Skin of body (tissue), 1 donor: ENCODE measurements at regions not wholly inside any gene's neighbourhood (a gene's known extent, or its start where the extent isn't known, plus 50 kb on each side); places are given as distances from the start of the nearest gene placed in this dataset.
A peak's percentile ranks its signal among the peaks of the same experiment; 100 is the strongest.

Source experiments
- DNase-seq: peaks from one replicate; lab custom pipeline; 2025; lab: John Stamatoyannopoulos, UW

DNA sequence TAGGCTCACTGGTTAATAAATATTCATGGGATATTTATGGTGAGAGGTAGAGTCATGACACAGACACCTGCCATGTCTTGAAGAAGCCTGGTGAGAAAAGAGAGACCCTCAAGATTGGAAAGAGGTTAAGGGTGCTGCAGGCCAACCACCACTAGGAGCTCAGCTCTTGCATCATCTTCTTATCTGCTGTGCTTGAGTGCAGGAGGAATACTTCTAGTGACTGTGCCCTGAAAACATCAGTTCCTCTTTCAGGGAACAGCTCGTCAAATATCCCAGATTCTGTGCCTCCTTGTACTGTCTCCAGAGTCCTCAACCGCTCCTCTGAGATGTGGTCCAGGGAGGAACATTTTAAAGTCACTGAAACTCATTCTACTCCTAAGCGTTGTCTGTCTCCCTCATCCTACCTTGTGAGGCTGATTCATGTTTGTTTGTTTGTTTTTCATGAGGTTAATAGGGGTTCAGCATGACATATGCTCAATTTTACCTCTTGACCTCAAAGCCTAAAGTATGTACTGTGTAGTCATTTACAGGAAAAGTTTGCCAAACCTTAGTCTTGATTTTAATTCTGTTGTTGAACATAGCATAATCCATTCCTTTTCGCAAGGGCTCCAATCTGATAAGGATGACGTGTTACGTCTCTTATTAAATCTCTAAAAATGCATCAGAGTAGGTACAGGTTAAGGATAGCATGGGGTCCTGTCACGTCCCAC, 293.1 kb downstream of the C7orf25 start:
- DNase-seq, result no peak

DNA sequence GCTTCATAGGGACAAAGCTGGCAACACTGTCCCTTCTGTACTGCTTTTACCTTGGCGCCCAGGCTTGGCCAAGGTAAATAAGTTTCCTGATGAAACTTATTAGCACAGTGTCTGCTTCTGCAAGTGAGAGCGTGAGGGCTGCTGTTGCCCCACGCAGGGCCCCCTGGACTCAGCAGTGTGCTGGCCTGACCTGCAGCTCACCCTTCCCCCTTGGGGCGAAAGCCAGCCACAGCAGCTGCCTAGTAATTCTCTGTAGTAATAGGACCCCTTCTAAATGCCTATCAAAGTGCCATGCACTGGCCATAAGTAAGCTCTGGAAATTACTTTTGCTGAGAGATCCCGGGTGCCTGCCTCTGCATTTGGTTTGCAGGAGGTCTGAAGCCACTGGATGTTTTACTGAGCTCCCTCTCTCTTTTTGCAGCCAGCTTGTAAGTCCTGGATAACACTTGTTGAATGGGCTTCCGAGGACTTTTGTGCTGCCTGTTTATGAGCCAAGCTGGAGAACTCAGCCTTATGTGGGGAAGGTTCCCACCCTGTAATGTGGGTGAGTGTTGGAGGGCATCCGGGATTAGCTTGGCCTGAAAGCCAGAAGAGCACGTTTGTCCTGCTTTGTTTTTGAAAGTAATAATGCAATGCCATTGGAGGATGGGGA, 293.9 kb downstream of the C7orf25 start:
- DNase-seq, result no peak

DNA sequence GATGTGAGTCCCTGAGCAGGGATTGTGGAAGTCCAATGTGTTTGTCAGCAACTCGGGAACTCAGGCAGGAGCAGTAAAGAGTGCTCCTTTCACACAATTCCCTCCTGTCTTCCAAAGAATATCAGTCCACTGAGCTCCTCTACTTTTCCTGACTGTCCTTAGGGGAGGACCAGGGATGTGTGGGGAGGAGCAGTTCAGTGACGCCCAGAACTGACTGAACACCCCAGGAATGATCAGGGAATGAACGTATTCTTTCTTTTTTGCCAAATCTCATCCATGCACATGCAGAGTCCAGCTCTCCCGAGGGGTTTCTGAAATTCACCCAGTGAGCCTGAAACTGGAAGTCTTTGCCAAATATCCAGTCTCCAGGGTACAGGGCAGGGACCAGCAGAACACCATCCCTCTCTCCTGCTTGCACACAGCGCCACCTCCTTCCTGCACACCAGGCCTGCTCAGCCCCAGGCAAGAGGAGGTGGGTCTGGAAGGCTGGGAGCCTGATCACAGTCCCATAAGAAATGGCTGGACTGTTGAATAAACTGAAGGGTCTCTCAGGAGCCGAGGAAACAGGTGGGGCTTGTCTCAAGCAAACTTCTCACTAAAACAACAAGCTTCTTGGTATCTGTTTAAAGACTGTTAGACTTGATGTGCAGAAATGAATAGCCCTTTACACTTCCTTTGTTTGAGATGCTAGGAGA, 294.7 kb downstream of the C7orf25 start:
- DNase-seq, result no peak

DNA sequence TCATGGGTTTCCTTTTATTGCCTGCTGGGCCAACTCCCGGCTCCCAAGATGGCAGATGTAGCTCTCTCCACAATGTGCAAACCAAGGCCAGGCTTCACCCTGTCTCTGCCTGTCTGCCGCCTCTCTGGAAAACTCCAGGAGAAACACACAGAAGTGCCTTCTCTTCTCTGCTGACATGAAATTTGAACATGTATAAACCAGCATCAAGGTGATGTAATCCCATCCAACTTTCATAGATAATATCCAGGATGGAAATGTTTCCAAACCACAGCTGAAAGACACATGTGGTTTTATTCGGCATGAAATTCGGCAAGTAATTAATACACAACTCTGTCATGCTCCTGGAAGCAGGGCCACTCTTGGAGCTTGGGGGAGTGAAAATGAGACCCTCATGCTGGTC, 297.2 kb downstream of the C7orf25 start:
- no peak for DNase-seq

DNA sequence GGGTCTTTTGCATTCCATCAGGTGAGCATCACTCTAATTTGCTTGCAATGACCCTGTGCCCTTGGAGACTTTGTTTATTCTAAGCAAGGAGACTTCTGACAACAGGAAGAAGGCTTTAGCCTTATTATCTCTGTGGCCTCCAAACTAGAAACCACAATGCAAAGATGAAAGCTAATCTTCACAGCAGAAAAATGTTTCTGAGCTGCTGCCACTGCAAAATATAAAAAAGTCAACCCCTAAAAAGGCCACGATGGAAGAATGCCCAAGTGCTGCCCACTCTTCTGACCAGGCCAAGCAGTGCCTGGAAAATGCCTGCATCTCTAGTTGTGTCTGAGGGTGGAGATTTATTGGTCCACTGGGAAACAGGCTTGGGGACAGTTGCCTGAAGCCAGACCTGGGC, 299.9 kb downstream of the C7orf25 start:
- DNase-seq, result no peak

DNA sequence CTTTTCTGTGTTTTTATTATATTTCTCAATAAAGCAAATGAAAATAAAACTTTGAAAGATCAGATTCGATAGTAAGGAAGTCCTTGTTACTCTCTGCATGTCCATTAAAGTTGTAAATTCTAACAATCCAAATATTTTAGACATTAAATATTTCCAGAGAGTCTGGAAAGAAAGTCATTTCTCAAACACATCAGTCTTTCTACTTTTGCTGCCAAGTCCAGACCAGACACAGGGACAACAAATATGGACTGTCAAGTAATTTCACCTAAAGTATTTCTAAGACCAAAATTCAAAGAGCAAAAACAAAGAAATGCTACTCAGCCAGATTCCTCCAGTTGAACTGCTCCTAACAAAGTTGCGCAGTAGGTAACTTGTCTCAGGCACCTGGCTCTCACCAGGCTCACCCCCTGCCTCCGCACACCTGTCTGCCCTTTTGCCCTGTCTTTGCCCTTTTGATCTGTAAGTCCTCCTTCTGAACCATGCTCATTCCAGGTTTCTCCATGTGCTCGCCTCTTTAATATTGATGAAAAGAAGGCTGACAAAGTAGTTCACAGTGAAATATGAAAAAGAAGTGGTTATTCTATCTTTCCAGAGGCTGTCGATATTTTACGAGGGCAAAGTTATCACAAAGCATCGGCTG, 300.5 kb downstream of the C7orf25 start:
- DNase-seq, result no peak

DNA sequence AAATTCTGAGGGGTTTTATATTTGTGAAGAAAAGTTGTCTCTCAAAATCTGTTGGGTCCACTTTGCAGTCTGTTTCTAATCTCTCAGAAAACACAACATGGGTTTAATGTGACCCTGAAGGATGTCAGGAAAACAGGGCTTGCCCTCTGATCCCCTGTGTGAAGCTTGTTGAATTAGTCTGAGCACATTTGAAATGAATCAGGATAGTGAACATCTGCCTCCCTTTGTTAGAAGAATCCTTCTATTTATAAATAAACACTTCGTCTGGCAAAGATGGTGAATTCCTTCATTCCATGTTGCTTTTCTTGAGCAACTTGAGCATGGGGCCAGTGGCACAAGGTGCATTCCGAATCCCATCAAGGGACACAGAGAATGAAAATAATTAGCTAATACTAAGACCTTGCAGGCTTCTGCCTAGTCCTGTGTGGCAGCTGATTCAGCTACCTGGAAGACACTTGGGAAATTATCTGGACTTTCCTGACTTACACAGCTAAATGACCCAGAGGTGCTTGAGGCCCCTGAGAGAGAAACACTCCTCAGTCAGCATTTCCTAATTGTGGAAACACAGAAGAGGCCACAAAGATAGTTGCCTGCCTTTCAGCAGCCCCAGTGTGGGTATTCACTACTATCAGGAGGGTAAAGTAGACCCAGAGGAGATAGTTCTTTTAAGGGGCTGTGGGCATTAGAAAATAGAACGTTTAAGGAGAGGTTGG, 305.5 kb downstream of the C7orf25 start:
- peak; percentile 57 for DNase-seq

DNA sequence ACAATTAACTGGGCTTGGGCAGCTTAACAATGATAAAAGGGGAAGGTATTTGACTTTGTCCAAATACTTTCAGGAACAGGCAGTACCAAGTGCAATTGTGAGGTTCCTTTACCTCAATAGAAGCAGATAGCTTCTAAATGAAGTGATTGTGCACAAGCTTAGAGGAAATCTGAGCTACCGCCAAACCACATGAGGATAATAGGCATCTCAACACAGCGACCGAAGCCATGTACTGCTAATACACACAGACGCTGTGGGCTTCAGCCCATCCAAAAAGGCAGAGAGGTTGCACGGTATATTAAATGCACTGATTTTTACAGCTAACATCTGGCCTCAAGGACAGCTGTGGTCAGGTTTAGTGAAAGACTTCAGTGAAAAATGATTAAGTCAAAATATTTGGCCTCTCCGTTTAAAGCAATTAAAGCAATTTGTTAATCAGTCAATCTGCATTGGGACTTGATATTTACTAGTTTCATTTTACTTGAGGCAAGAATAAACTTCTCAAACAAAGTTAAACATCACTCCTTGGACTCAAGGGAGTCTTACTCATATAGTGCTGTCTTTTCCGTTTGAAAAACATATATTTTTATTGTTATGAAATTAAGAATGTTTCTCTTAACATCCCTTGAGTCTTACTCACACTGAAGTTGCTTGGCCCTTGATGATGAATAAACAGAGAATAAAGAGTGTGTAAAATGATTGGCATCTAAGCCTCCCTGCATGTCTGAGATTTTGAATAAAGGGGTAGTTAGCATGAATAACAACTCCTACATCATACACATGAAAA, 306.3 kb downstream of the C7orf25 start:
- peak; percentile 54 for DNase-seq

DNA sequence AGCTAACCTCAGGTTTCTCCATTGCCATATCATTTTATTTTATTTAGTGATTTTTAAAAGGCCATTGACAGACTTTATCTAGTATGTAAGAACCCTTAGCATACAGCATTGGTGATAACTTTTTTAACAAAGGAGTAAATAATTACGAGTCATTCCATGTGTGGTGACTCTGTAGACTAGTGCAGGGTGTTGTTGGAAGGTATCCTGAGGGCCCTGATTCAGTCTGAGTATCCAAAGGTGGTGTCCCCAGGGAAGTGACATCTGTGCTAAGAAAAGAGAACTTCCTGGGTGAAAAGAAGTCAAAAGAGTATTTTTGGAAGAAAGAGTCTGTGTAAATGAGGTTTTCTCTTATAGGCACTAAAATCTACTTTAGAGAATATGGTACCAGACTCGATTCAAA, 308.4 kb downstream of the C7orf25 start:
- DNase-seq, result no peak

DNA sequence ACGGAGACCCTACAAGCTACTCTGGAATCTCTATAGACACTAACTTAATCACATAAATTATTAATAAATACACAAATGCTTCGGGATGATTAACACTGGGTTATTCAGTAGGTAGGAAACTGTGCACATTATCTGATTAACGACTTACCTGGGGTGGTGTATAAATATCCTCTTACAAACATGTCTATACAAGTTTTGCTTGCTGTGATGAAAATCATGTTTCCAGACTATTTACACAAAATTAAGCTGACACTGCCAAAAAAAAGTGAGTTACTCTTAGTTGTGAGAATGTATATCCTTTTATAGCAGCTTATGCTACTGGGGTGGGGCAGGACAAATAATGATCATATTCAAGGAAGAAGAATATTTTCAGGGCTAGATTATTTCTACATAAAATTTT, 314.6 kb downstream of the C7orf25 start:
- no peak for DNase-seq

DNA sequence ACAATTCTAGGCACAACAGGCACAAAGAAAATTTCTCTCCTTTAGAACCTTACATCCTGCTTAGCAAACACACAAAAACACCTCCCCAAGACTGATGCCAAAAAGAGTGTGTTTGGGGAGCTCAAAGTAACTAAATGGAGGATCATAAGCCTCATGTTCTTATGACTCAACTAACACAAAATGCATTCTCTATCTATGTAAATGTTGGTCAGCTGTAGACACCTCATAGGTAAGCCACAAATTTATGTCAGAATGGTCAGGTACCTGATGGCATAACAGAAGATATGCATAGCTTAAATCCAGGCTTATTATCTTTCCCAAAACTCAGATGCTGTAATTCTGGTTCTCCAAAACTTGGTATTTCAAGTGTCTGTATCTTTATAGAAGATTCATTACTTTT, 315.1 kb downstream of the C7orf25 start:
- DNase-seq, result no peak

DNA sequence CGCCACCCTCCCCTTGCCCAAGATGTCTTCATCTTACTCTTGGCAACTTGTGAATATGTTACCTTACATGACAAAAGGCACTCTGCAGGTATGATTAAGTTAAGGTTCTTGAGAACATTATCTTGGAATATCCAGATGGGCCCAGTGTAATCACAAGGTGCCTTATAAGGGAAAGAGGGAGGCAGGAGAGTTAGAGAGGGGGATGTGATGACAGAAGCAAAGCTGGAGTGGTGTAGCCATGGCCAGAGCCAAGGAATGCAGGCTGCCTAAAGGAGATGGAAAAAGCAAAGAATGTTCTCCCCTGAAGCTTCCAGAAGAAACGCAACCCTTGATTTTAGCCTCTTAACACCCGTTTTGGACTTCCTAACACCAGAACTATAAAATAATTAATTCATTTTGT, 318.0 kb downstream of the C7orf25 start:
- DNase-seq, result no peak

DNA sequence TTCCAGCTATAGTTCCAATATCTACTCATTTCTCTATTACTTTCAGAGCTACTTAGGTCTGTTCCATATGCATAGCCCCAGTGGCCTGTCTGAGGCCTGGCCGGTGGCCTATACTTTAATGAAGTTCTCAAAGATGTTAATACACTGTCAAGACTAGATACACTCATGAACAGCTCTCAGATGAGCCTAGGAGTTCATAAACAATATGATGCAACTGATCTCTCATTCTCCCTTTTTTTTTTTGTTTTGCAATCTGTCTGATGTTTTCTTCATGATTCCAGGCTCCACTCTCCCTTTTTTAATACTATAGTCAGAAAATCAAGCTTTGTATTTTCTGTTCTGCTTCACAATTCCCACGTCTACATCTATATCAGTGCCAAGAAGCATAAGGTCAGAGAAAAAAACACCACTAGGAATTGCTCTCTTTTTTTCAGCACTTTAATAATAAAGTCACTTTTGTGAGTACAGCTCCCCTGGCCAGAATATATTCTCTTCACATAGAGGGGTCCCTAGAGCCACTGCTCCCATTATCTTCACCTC, 321.0 kb downstream of the C7orf25 start:
- no peak for DNase-seq

DNA sequence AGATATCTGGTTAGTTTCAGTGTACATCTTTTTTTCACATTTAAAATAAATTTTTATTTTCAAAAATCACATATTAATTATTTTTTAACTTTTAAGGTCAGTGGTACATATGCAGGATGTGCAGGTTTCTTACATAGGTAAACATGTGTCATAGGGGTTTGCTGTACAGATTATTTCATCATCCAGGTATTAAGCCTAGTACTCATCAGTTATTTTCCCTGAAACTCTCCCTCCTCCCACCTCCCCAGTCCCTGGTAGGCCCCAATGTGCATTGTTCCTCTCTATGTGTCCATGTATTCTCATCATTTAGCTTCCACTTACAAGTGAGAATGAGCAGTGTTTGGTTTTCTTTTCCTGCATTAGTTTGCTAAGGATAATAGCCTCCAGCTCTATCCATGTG, 323.0 kb downstream of the C7orf25 start:
- no peak for DNase-seq

DNA sequence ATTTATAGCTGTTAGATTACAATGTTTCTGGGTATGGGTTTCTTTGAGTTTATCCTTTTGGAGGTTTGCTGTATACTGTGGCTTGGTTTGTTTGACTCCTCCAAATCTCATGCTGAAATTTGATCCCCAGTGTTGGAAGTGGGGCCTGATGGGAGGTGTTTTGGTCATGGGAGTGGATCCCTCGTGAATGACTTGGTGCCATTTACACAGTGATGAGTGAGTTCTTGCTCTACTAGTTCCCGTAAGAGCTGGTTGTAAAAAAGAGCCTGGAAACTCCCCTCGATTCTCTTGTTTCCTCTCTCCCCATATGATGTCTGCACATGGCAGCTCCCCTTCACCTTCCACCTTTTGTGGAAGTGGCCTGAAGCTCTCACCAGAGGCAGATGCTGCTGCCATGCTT, 324.1 kb downstream of the C7orf25 start:
- DNase-seq, result no peak

DNA sequence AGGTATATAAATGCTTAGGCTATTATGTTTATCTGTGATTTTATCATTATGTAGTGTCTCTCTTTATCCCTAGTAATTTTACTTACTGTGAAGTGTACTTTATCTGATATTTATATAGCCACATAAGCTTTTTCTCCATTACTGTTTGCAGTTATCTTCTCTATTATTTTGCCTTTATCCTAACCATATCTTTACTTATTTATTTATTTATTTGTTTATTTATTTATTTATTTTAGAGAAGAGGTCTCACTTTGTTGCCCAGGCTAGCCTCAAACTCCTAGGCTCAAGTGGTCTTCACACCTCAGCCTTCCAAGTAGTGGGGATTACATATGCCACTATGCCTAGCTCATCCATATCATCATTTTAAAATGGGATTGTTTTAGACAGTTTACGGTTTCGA, 331.8 kb downstream of the C7orf25 start:
- DNase-seq, result no peak

DNA sequence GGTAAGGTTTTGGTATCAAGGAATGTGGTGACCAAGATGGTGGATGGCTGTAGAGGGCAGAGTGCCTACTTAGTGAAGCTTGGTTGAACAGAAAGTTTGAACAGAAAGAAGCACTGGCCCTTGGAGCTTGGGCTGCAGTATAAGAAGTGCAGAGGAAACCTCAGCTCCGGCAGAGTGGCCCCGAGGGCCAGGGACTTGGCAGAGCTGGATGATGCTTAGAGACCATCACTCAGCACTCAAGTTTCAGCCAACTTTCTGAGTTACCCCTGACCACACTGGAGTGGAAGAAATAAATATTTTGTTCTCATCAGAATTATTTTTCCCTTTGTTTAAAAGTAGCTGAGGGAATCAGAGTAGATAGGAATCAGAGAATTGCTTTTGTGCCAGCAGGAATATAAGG, 336.7 kb downstream of the C7orf25 start:
- DNase-seq, result no peak

DNA sequence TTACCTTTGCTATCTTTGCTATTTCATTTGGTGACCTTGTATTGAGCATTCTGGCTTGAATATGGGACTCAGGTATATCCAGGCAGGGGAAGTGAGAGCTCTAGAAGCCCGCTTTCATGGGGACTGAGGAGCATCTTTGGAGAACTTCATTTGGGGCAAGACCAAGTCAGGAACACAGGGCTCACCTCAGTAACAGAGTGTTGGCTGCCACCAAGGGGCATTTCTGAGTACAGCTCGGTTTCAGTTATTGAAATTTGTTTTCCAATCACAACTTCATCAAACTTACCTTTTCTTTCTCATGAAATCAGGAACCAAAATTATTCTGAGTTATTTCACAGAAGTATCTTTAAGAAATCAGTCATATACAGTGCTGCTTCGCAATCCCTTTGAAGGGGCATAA, 337.2 kb downstream of the C7orf25 start:
- DNase-seq, result no peak

DNA sequence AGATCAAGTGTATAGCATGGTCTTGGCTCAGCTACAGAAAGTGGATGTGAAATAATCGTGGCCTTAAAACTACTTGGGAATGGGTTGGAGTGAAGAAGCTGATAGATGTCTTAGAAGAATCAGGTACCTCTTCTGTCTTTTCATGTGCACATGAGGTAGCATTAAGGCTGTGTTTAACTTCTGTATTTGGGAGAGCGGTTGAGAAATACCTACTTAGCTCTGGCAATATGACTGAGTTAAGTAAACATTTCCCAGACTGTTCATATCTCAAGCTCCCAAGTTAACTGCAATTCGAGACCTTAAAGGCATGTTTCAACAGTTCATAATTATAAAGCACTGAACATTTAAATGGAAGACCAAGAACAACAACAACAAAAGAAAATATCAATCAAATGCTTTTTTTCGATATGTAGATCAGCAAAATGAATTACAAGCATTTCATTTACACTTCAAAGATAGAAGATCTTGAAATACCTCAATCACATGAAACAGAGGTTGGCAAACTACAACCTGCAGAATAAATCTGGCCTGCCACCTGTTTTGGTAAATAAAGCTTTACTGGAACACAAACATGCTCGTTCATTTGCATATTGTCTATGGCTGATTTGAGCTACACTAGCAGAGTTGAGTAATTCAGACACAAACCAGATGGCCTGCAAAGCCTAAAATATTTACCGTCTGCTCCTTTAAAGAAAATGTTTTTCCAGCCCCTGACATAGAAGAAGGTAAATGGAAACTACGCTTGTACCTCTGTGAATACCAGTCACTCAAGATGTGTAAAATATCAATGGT, 337.1 kb upstream of the GLI3 start:
- DNase-seq, result no peak

DNA sequence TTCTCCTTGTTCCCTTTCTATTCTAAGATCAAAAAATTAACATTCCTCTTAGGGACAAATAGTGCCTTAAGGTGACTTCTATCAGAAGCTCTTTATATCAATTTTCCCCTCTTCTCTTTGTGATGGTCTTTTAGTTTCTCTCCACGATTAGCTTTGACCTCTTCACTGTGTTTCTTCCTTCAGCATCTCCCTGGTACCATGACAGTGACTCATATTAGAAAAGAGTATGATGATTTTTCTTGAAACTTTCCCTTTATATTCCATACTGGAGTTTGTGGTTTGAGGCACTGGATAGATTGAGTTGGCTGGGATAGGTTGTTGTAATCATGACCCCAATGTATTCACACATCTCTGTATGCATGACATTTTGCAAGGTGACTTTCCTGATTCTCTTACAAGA, 335.6 kb upstream of the GLI3 start:
- no peak for DNase-seq
